RWPE2 (cell line): ENCODE measurements at regions not wholly inside any gene's neighbourhood (a gene's known extent, or its start where the extent isn't known, plus 50 kb on each side); places are given as distances from the start of the nearest gene placed in this dataset.

Source experiments
- ATAC-seq: fragments of 200-7000 bp; cut with Tn5 transposase; 3 replicates; pipeline ENCODE4 v1.9.1; 2021; ENCODE audit warnings: low read depth
- DNase-seq: peaks from one replicate; pipeline ENCODE4 v3.0.0-alpha.2; 2020; ENCODE audit warnings: low spot score
- H3K27ac ChIP-seq: fragments of 450-650 bp; 2 replicates; pipeline ENCODE4 v1.5.1; 2017; ENCODE audit warnings: mild to moderate bottlenecking; ENCODE audit not compliant: poor library complexity, severe bottlenecking
- H3K27me3 ChIP-seq: fragments of 250-450 bp; sonication (Bioruptor Pico); 2 replicates; pipeline ENCODE4 v1.5.1; 2021; ENCODE audit warnings: mild to moderate bottlenecking, moderate library complexity; ENCODE audit not compliant: insufficient read depth, poor library complexity, severe bottlenecking
- H3K36me3 ChIP-seq: fragments of 250-450 bp; sonication (Bioruptor Pico); 2 replicates; pipeline ENCODE4 v1.5.1; 2020; ENCODE audit warnings: low read depth, mild to moderate bottlenecking, moderate library complexity
- H3K4me1 ChIP-seq: fragments of 250-450 bp; sonication (Bioruptor Pico); 2 replicates; pipeline ENCODE4 v1.5.1; 2021; ENCODE audit warnings: mild to moderate bottlenecking, moderate library complexity; ENCODE audit not compliant: insufficient read depth, poor library complexity, severe bottlenecking
- H3K4me3 ChIP-seq: fragments of 250-450 bp; sonication (Bioruptor Pico); 2 replicates; pipeline ENCODE4 v1.5.1; 2021; ENCODE audit warnings: mild to moderate bottlenecking, moderate library complexity; ENCODE audit not compliant: severe bottlenecking
- H3K9me3 ChIP-seq: fragments of 250-450 bp; sonication (Bioruptor Pico); 2 replicates; pipeline ENCODE4 v1.5.1; 2021; ENCODE audit warnings: mild to moderate bottlenecking, moderate library complexity; ENCODE audit not compliant: severe bottlenecking
- CTCF ChIP-seq: fragments of 450-650 bp; IDR thresholded peaks from one replicate; pipeline ENCODE4 v1.5.1; 2017; ENCODE audit warnings: mild to moderate bottlenecking, moderate library complexity; ENCODE audit not compliant: poor library complexity, severe bottlenecking

GRCh38 chr7:25926451-25926850, 225.5 kb upstream of the NFE2L3 start:
- no peaks in the 10 kb centered on the region for H3K27me3 ChIP-seq
- ATAC-seq (no peak), DNase-seq (no peak)
- H3K36me3 ChIP-seq, result no peaks in the 10 kb centered on the region
- H3K9me3 ChIP-seq, result no peaks in the 10 kb centered on the region
- peaks cover 13% of the 10 kb centered on the region for H3K4me1 ChIP-seq
- no peak for TF ChIP-seq CTCF
- H3K4me3 ChIP-seq, result no peak overlapping the region
- peak overlapping the region; percentile 47 for H3K27ac ChIP-seq

- no peak for ATAC-seq
- H3K27ac ChIP-seq, result peak overlapping the region; percentile 47
Observed at GRCh38 chr7:25926891-25927625, 224.9 kb upstream of the NFE2L3 start.

GRCh38 chr7:25927626-25927978, 224.4 kb upstream of the NFE2L3 start:
- no peaks in the 10 kb centered on the region for H3K36me3 ChIP-seq
- H3K27me3 ChIP-seq, result no peaks in the 10 kb centered on the region
- TF ChIP-seq CTCF, result no peak
- DNase-seq, result no peak
- H3K27ac ChIP-seq, result no peak overlapping the region
- H3K4me1 ChIP-seq, result peaks cover 13% of the 10 kb centered on the region
- H3K4me3 ChIP-seq, result no peak overlapping the region
- no peak for ATAC-seq
- H3K9me3 ChIP-seq, result no peaks in the 10 kb centered on the region

More at GRCh38 chr7:25926891-25927625, 224.9 kb upstream of the NFE2L3 start:
- Histone ChIP-seq H3K27me3 (no peaks in the 10 kb centered on the region), H3K4me1 (peaks cover 13% of the 10 kb centered on the region), H3K36me3 (no peaks in the 10 kb centered on the region), H3K9me3 (no peaks in the 10 kb centered on the region), H3K4me3 (no peak overlapping the region)
- no peak for TF ChIP-seq CTCF
- DNase-seq, result no peak

GRCh38 chr7:25928549-25929330, 223.3 kb upstream of the NFE2L3 start:
- H3K27ac ChIP-seq, result no peak overlapping the region
- no peak for DNase-seq
- no peak overlapping the region for H3K4me3 ChIP-seq
- no peaks in the 10 kb centered on the region for H3K36me3 ChIP-seq
- H3K9me3 ChIP-seq, result no peaks in the 10 kb centered on the region
- TF ChIP-seq CTCF, result no peak
- peaks cover 13% of the 10 kb centered on the region for H3K4me1 ChIP-seq
- ATAC-seq, result no peak
- no peaks in the 10 kb centered on the region for H3K27me3 ChIP-seq

GRCh38 chr7:25929448-25929847, 222.6 kb upstream of the NFE2L3 start:
- no peak for TF ChIP-seq CTCF

More at GRCh38 chr7:25929448-25929847, 222.6 kb upstream of the NFE2L3 start:
- Histone ChIP-seq H3K9me3 (no peaks in the 10 kb centered on the region), H3K36me3 (no peaks in the 10 kb centered on the region), H3K27me3 (no peaks in the 10 kb centered on the region), H3K4me3 (no peak overlapping the region), H3K4me1 (peaks cover 13% of the 10 kb centered on the region), H3K27ac (no peak overlapping the region)
- ATAC-seq, result no peak
- DNase-seq, result no peak
